A673 (cell line): ENCODE measurements at regions not wholly inside any gene's neighbourhood (a gene's known extent, or its start where the extent isn't known, plus 50 kb on each side); places are given as distances from the start of the nearest gene placed in this dataset.

Experiments used
- EZH2 ChIP-seq: fragments of 200-600 bp; sonication (generic); IDR thresholded peaks from 2 replicates; pipeline ENCODE4 v1.6.1; 2017; ENCODE audit warnings: borderline replicate concordance, low read depth, mild to moderate bottlenecking, mixed read lengths, antibody characterized with exemption, low read length; ENCODE audit not compliant: poor library complexity, severe bottlenecking
- TF ChIP-seq, protein P1 (sequence below): fragments of 300-800, 200-600 bp; sonication (generic); conservative IDR thresholded peaks from 2 replicates; pipeline ENCODE4 v1.5.1; 2017; ENCODE audit warnings: low read depth, mild to moderate bottlenecking, antibody characterized with exemption, low read length, moderate library complexity, mixed read lengths

DNA sequence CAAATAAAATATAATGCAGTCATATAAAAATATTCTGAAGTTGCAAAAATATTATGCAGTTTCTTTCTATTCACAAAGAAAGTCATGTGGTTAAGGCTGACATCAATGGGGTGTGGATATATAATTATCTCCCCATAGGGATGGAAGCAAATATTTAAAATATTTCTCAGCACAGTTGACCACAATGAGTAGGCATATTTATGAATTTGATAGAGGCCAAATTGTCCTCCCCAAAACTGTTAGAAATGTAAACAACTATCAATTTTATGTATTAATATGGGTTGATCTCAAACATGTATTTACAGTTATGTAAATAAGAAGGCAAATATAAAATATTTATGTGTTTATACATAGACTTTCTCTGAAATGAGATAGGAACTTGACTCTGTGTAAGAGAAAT, 246.0 kb upstream of the CBLB start:
- TF ChIP-seq, protein P1, sequence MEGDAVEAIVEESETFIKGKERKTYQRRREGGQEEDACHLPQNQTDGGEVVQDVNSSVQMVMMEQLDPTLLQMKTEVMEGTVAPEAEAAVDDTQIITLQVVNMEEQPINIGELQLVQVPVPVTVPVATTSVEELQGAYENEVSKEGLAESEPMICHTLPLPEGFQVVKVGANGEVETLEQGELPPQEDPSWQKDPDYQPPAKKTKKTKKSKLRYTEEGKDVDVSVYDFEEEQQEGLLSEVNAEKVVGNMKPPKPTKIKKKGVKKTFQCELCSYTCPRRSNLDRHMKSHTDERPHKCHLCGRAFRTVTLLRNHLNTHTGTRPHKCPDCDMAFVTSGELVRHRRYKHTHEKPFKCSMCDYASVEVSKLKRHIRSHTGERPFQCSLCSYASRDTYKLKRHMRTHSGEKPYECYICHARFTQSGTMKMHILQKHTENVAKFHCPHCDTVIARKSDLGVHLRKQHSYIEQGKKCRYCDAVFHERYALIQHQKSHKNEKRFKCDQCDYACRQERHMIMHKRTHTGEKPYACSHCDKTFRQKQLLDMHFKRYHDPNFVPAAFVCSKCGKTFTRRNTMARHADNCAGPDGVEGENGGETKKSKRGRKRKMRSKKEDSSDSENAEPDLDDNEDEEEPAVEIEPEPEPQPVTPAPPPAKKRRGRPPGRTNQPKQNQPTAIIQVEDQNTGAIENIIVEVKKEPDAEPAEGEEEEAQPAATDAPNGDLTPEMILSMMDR: no peak
- TF ChIP-seq EZH2: no peak
